BJ (cell line): ENCODE measurements at regions not wholly inside any gene's neighbourhood (a gene's known extent, or its start where the extent isn't known, plus 50 kb on each side); places are given as distances from the start of the nearest gene placed in this dataset. TPM values are rescaled to one million over a fixed set of nuclear protein-coding genes. Genes with fewer than 3 reads are reported as not detected.

ENCODE experiments used
- CTCF ChIA-PET: fragments of 350-600 bp; formaldehyde crosslinking; extraction: SDS; loops from one replicate; lab custom pipeline; 2021; ENCODE audit warnings: antibody characterized with exemption, inconsistent platforms; lab: Yijun Ruan, JAX
- POLR2A ChIA-PET: fragments of 300-600 bp; sonication (Branson Sonifier 250); formaldehyde crosslinking; extraction: SDS; loops from one replicate; lab custom pipeline; 2021; ENCODE audit warnings: antibody characterized with exemption; lab: Charles Lee
- DNase-seq: peaks from one replicate; pipeline ENCODE4 v3.0.0-alpha.2; 2011; ENCODE audit warnings: low read depth
- H3K27me3 ChIP-seq: 2 replicates; pipeline ENCODE4 v1.6.0; 2011; ENCODE audit warnings: low read length; ENCODE audit not compliant: control insufficient read depth, insufficient read depth
- H3K36me3 ChIP-seq: 2 replicates; pipeline ENCODE4 v1.5.1; 2011; ENCODE audit warnings: low read length; ENCODE audit not compliant: control insufficient read depth, insufficient read depth
- H3K4me3 ChIP-seq: 2 replicates; pipeline ENCODE4 v1.5.1; 2011; ENCODE audit warnings: low read depth, mild to moderate bottlenecking, control low read depth, low read length
- CTCF ChIP-seq: IDR thresholded peaks from 2 replicates; pipeline ENCODE4 v1.5.1; 2011; ENCODE audit warnings: low read depth, mild to moderate bottlenecking, control low read depth, inconsistent platforms, low read length, moderate library complexity; ENCODE audit not compliant: insufficient read depth
- small RNA-seq: library from RNA; depleted of rRNA; stranded (forward); fragments of <200 nt; gene quantifications from one replicate; pipeline ENCODE3, GENCODE V24; 2012; ENCODE audit warnings: low replicate concordance, low read depth; ENCODE audit not compliant: insufficient read length

- CTCF ChIA-PET: interaction anchor here (0.8 to 5.3 kb wide), 7 partner anchors 13 to 161 kb away, joined by 3 to 44 read pairs (median 4); partner anchors contain the start of gene LMCD1
- H3K27me3 ChIP-seq: no peaks in the 10 kb centered on the region
- H3K36me3 ChIP-seq: no peaks in the 10 kb centered on the region
- POLR2A ChIA-PET: interaction anchor here (0.5 to 1.1 kb wide), 6 partner anchors 9 to 109 kb away, joined by 3 to 6 read pairs (median 3); partner anchors contain the start of gene LMCD1
- DNase-seq: peak; percentile 90
- no peak for TF ChIP-seq CTCF
- H3K4me3 ChIP-seq: no peak overlapping the region
Measured at GRCh38 chr3:8445861-8446260, 55.8 kb upstream of the LMCD1 start.

GRCh38 chr3:8446845-8447244 lies 54.8 kb upstream of the LMCD1 start:
- H3K36me3 ChIP-seq: no peaks in the 10 kb centered on the region
- CTCF ChIA-PET: interaction anchor here (3.2 kb wide), 1 partner anchor 12 kb away, joined by 14 read pairs; no protein-coding TSS in a partner anchor
- TF ChIP-seq CTCF: no peak
- no peak for DNase-seq
- no peaks in the 10 kb centered on the region for H3K27me3 ChIP-seq
- H3K4me3 ChIP-seq: no peak overlapping the region
- POLR2A ChIA-PET: no interaction called here

GRCh38 chr3:8450618-8451017 lies 51.0 kb upstream of the LMCD1 start:
- CTCF ChIA-PET: interaction anchor here (1.0 to 1.8 kb wide), 7 partner anchors 30 to 158 kb away, joined by 3 to 5 read pairs (median 4); no protein-coding TSS in a partner anchor
- no peak for TF ChIP-seq CTCF
- no peak overlapping the region for H3K4me3 ChIP-seq
- H3K36me3 ChIP-seq: no peaks in the 10 kb centered on the region
- POLR2A ChIA-PET: no interaction called here
- no peaks in the 10 kb centered on the region for H3K27me3 ChIP-seq
- DNase-seq: no peak

GRCh38 chr3:8451696-8452095 lies 49.9 kb upstream of the LMCD1 start:
- no peak for DNase-seq
- CTCF ChIA-PET: interaction anchor here (1.2 to 1.7 kb wide), 3 partner anchors 8 to 44 kb away, joined by 3 to 5 read pairs (median 4); no protein-coding TSS in a partner anchor

More at GRCh38 chr3:8451696-8452095, 49.9 kb upstream of the LMCD1 start:
- Histone ChIP-seq H3K36me3 (no peaks in the 10 kb centered on the region), H3K4me3 (no peak overlapping the region), H3K27me3 (no peaks in the 10 kb centered on the region)
- no peak for TF ChIP-seq CTCF
- POLR2A ChIA-PET: no interaction called here

Small RNA genes lying in the stretch of these regions (small RNA-seq; reads per million reads assigned to genes)
- not detected for gene RNU4ATAC17P
